IMR-90 (cell line): ENCODE measurements at regions not wholly inside any gene's neighbourhood (a gene's known extent, or its start where the extent isn't known, plus 50 kb on each side); places are given as distances from the start of the nearest gene placed in this dataset.

Experiments used
- ATAC-seq: fragments of 200-7000 bp; cut with Tn5 transposase; 2 replicates; pipeline ENCODE4 v1.9.1; 2020; ENCODE audit warnings: low read depth, mild to moderate bottlenecking, moderate library complexity
- BruUV-seq: library from RNA; stranded (reverse); fragments of 400-500 nt; replicated peaks from 2 replicates; lab custom pipeline; 2021; lab: Mats Ljungman, UMichigan
- CTCF ChIA-PET: fragments of 300-600 bp; formaldehyde crosslinking; extraction: SDS; loops from one replicate; lab custom pipeline; 2021; ENCODE audit warnings: antibody characterized with exemption; lab: Yijun Ruan, JAX
- POLR2A ChIA-PET: fragments of 300-600 bp; sonication (Branson Sonifier 250); formaldehyde crosslinking; loops from one replicate; lab custom pipeline; 2022; ENCODE audit warnings: antibody characterized with exemption; ENCODE audit not compliant: unreplicated experiment; lab: Charles Lee
- DNase-seq: peaks from one replicate; pipeline ENCODE4 v3.0.0; 2013
- H2AFZ ChIP-seq: replicated peaks from 2 replicates; pipeline ENCODE3; 2013; ENCODE audit warnings: low read length, mild to moderate bottlenecking; ENCODE audit not compliant: poor library complexity
- H2AK5ac ChIP-seq: 2 replicates; pipeline ENCODE4 v1.6.1; 2013; ENCODE audit warnings: low read depth, low read length, inconsistent platforms
- H2AK9ac ChIP-seq: replicated peaks from 2 replicates; pipeline ENCODE3; 2013; ENCODE audit warnings: mild to moderate bottlenecking, low read depth, low read length, moderate library complexity; ENCODE audit not compliant: poor library complexity
- H2BK120ac ChIP-seq: 2 replicates; pipeline ENCODE4 v1.6.1; 2013; ENCODE audit warnings: low read depth, low read length, inconsistent platforms
- H2BK15ac ChIP-seq: 3 replicates; pipeline ENCODE4 v1.6.1; 2013; ENCODE audit warnings: low read depth, low read length, inconsistent platforms
- H2BK20ac ChIP-seq: 2 replicates; pipeline ENCODE4 v1.6.1; 2013; ENCODE audit warnings: low read depth, mild to moderate bottlenecking, inconsistent platforms, low read length, moderate library complexity
- H2BK5ac ChIP-seq: 2 replicates; pipeline ENCODE4 v1.6.1; 2013; ENCODE audit warnings: mild to moderate bottlenecking, low read depth, low read length, inconsistent platforms; ENCODE audit not compliant: poor library complexity, severe bottlenecking
- H3K14ac ChIP-seq: replicated peaks from 2 replicates; pipeline ENCODE4 v1.6.1; 2013; ENCODE audit warnings: low read depth, low read length, inconsistent platforms
- H3K18ac ChIP-seq: 2 replicates; pipeline ENCODE4 v1.6.1; 2013; ENCODE audit warnings: low read depth, low read length, control low read depth
- H3K23ac ChIP-seq: 2 replicates; pipeline ENCODE4 v1.6.1; 2013; ENCODE audit warnings: low read depth, low read length, inconsistent platforms
- H3K27ac ChIP-seq: 2 replicates; pipeline ENCODE4 v1.5.1; 2013; ENCODE audit warnings: mild to moderate bottlenecking, control low read depth, low read length; ENCODE audit not compliant: insufficient read depth
- H3K27me3 ChIP-seq: 2 replicates; pipeline ENCODE4 v1.6.1; 2013; ENCODE audit warnings: low read length; ENCODE audit not compliant: control insufficient read depth, insufficient read depth
- H3K36me3 ChIP-seq: 2 replicates; pipeline ENCODE4 v1.6.1; 2013; ENCODE audit warnings: low read length, mixed read lengths; ENCODE audit not compliant: control insufficient read depth, insufficient read depth
- H3K4ac ChIP-seq: 2 replicates; pipeline ENCODE4 v1.6.1; 2013; ENCODE audit warnings: low read depth, low read length, inconsistent platforms
- H3K4me1 ChIP-seq: 2 replicates; pipeline ENCODE4 v1.6.1; 2013; ENCODE audit warnings: low read length, mixed read lengths; ENCODE audit not compliant: control insufficient read depth, insufficient read depth
- H3K4me2 ChIP-seq: 2 replicates; pipeline ENCODE4 v1.6.1; 2013; ENCODE audit warnings: low read depth, mild to moderate bottlenecking, control low read depth, low read length, moderate library complexity
- H3K4me3 ChIP-seq: 2 replicates; pipeline ENCODE4 v1.5.1; 2013; ENCODE audit warnings: low read depth, mild to moderate bottlenecking, control low read depth, low read length, moderate library complexity; ENCODE audit not compliant: insufficient read depth
- H3K56ac ChIP-seq: 2 replicates; pipeline ENCODE4 v1.6.1; 2013; ENCODE audit warnings: low read length, inconsistent platforms; ENCODE audit not compliant: insufficient read depth; ENCODE audit errors: extremely low read depth
- H3K79me1 ChIP-seq, 2 experiments: 2 replicates each; pipeline ENCODE4 v1.6.1; 2013; ENCODE audit warnings: low read length in 2 of 2, inconsistent platforms in 1 of 2, low read depth in 1 of 2
- H3K9ac ChIP-seq: 2 replicates; pipeline ENCODE4 v1.6.1; 2013; ENCODE audit warnings: low read depth, low read length, control low read depth
- H3K9me1 ChIP-seq: 2 replicates; pipeline ENCODE4 v1.6.1; 2013; ENCODE audit warnings: low read length, inconsistent platforms; ENCODE audit not compliant: insufficient read depth
- H3K9me3 ChIP-seq: 2 replicates; pipeline ENCODE4 v1.6.1; 2013; ENCODE audit warnings: low read length; ENCODE audit not compliant: control insufficient read depth, insufficient read depth
- H4K20me1 ChIP-seq: 2 replicates; pipeline ENCODE4 v1.6.1; 2013; ENCODE audit warnings: low read length, inconsistent platforms; ENCODE audit not compliant: insufficient read depth
- H4K5ac ChIP-seq: 2 replicates; pipeline ENCODE4 v1.6.1; 2013; ENCODE audit warnings: mild to moderate bottlenecking, low read depth, low read length, control low read depth
- H4K8ac ChIP-seq, 2 experiments: 2 replicates each; pipeline ENCODE4 v1.6.1; 2013; ENCODE audit warnings: low read depth in 2 of 2, low read length in 2 of 2, control low read depth in 1 of 2, inconsistent platforms in 1 of 2
- H4K91ac ChIP-seq: 2 replicates; pipeline ENCODE4 v1.6.1; 2013; ENCODE audit warnings: low read depth, low read length, inconsistent platforms; ENCODE audit not compliant: insufficient read depth
- RAD21 ChIP-seq: IDR thresholded peaks from 2 replicates; pipeline ENCODE4 v1.6.1; 2012; ENCODE audit warnings: low read length, improper control_type of control experiment
- RCOR1 ChIP-seq: IDR thresholded peaks from 2 replicates; pipeline ENCODE4 v1.6.1; 2012; ENCODE audit warnings: mild to moderate bottlenecking, low read length, improper control_type of control experiment; ENCODE audit not compliant: insufficient replicate concordance
- WGBS, 2 experiments: methylation state at CpG; one replicate each; pipeline versions ENCODE4 v1.1.5 to v1.1.7; 2013; ENCODE audit warnings: missing lambda C conversion rate in 2 of 2; ENCODE audit not compliant: insufficient read length in 1 of 2; ENCODE audit errors: extremely low coverage in 2 of 2; 5-methylcytosine and 5-hydroxymethylcytosine counted together
- dilution Hi-C: fragments of 300-500 bp; cut with HindIII; formaldehyde crosslinking; loops from one replicate; pipeline ENCODE4 v1.14.3; 2018; ENCODE audit warnings: low sequenced_read_pairs; ENCODE audit not compliant: unreplicated experiment
- in situ Hi-C: fragments of 300-500 bp; cut with MboI; formaldehyde crosslinking; loops from 3 replicates; pipeline ENCODE4 v1.14.3; 2019; ENCODE audit warnings: low sequenced_read_pairs, inconsistent platforms, mixed read lengths
- intact Hi-C: fragments of 100-400 bp; cut with micrococcal nuclease; formaldehyde crosslinking; loops from 2 replicates; pipeline ENCODE4 v1.10.0; 2022

GRCh38 chr3:81432456-81432855, 329.0 kb downstream of the GBE1 start:
- H4K5ac ChIP-seq, result no peak overlapping the region
- no peak overlapping the region for H2AFZ ChIP-seq
- H2AK9ac ChIP-seq, result no peak overlapping the region
- no TSS peak for BruUV-seq
- no peak overlapping the region for H4K91ac ChIP-seq
- H2BK20ac ChIP-seq, result no peak overlapping the region
- DNase-seq (no peak), ATAC-seq (no peak)
- H2BK120ac ChIP-seq, result no peak overlapping the region
- H3K14ac ChIP-seq, result no peak overlapping the region
- intact Hi-C loops, result no loop called here
- H3K4me3 ChIP-seq, result no peak overlapping the region
- no peak overlapping the region for H3K9ac ChIP-seq
- H3K56ac ChIP-seq, result no peak overlapping the region
- H4K20me1 ChIP-seq, result no peaks in the 10 kb centered on the region
- no peak overlapping the region for H3K23ac ChIP-seq
- H3K4me1 ChIP-seq, result no peaks in the 10 kb centered on the region
- no peaks in the 10 kb centered on the region for H3K27me3 ChIP-seq
- H2BK5ac ChIP-seq, result no peak overlapping the region
- H3K9me3 ChIP-seq, result no peaks in the 10 kb centered on the region
- no peak overlapping the region for H3K27ac ChIP-seq
- in situ Hi-C loops, result no loop called here
- CTCF ChIA-PET, result no interaction called here
- H3K18ac ChIP-seq, result no peak overlapping the region
- H3K4me2 ChIP-seq, result no peak overlapping the region
- no peak overlapping the region for H2AK5ac ChIP-seq
- no peaks in the 10 kb centered on the region for H3K9me1 ChIP-seq
- no peak overlapping the region for H4K8ac ChIP-seq
- H3K4ac ChIP-seq, result no peak overlapping the region
- POLR2A ChIA-PET, result no interaction called here
- no peak overlapping the region for H2BK15ac ChIP-seq
- no CpG with 5 or more reads among the region's 2 CpGs for whole genome bisulfite sequencing, 2 experiments
- TF ChIP-seq RAD21, result no peak
- TF ChIP-seq RCOR1, result no peak
- dilution Hi-C loops, result no loop called here
- H3K79me1 ChIP-seq, result no peaks in the 10 kb centered on the region
- H3K36me3 ChIP-seq, result no peaks in the 10 kb centered on the region
